T1000 (cell line): ENCODE measurements at regions not wholly inside any gene's neighbourhood (a gene's known extent, or its start where the extent isn't known, plus 50 kb on each side); places are given as distances from the start of the nearest gene placed in this dataset.

Experiments used
- DNase-seq: peaks from one replicate; lab custom pipeline; 2025; ENCODE audit warnings: mixed read lengths; lab: John Stamatoyannopoulos, UW

DNA sequence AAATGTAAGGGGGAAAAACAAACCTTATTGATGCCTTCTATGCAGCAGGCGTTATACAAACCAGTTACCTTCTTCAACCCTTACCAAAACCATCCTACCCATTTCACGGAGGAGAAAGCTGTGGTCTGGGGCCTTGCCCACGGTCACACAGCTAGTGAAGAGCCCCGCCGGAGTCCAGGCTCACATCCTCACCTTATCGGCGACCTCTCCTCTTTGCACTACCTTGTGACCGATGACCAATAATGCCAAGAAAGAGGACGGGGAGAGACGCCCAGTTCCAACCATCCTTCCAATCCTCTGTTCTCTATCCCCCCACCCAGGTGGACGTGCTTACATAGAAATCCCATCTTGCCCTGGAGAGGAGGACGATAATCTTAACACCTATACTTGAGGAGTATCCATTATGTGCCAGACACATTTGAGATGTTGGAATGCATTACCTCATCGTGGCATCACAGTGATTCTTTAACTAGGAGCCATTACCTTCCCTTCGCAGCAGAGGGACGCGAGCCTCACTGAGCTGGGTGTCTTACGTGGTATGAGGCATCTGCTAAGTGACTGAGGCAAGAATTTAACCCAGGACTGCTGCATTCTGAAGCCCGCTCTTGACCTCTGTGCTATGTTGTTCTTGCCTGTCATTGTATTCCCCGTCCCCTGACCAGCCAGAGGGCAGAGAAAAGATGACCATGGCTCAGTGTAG is 253.7 kb upstream of the B3GAT1 start:
- DNase-seq, result no peak

DNA sequence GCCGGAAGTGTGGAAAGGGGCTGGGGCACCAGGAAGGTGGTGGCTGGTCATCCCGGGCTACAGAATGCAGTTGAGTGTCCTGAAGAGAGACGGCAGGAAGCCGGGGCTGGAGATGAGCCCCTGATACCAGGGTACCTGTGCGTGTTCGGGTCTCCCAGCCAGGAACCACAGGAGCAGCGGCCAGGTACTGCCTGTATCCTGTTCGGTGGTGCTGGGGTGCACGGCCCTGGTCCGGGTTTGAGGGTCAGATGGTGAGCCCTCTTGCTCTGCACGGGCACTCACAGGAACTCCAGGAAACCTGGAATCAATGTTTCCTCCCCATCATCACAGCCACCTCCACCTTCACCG is 253.1 kb upstream of the B3GAT1 start:
- no peak for DNase-seq

DNA sequence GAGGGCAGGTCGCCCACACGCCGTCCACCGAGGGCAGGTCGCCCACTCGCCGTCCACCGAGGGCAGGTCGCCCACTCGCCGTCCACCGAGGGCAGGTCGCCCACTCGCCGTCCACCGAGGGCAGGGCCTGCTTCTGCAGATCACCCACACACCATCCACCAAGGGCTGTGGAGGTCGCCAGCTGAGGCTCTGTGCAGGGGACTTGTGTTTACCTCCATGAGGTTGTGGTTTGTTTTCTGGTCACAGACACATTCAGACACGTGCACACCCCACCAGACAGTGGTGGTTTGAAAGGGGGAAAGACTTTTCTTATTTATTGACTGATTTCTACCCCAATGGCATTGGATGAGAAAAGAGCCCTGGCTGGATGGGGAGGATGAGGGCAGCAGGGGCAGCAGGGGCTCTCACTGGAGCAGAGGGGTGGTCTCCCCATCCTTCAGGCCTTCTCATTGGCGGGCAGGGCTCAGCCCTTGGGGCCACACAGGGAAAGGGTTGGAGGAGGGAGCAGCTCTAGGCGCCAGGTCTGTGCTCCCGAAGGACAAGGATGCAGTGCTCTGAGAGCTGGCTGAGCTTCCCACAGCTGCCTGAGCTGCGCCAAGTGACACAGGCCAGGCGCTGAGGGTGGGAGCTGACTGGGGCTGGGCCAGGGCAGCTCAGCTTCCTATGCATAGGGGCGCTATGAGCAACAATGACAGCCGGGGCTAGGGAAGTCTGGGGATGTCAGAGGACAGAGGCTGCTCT is 252.6 kb upstream of the B3GAT1 start:
- no peak for DNase-seq

DNA sequence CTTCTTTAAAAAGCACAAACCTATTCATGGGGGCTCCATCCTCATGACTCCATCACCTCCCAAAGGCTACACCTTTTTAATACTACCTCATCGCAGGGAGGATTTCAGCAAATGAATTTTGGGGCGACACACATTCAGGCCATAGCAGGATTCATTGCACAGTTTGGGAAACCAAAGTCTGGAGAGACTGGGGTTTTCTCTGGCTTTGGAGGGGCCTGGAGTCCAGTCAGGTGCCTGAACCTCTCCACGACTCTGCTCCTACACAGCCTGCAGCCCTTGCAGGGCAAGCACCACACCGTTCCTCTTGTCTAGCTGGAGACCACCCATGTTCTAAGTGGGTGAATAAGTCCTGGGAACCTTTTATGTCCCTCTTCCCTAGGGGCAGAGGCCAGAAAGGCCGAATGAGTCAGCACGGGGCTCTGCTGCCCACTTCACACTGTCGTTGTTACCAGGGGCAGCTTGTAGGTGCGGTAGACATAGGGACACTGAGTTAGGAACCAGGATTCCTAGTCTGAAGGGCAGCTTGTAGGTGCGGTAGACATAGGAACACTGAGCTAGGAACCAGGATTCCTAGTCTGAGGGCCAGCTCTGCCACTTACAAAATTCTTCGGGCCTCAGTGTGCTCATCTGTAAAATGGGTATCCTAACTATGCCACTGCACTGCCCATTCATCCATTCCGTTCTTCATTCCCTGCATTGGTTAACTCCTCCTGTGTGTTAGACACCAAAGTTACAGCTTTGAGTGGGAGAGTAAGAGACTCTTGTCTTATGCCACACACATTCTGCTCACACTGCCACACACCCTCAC is 251.7 kb upstream of the B3GAT1 start:
- DNase-seq, result no peak

DNA sequence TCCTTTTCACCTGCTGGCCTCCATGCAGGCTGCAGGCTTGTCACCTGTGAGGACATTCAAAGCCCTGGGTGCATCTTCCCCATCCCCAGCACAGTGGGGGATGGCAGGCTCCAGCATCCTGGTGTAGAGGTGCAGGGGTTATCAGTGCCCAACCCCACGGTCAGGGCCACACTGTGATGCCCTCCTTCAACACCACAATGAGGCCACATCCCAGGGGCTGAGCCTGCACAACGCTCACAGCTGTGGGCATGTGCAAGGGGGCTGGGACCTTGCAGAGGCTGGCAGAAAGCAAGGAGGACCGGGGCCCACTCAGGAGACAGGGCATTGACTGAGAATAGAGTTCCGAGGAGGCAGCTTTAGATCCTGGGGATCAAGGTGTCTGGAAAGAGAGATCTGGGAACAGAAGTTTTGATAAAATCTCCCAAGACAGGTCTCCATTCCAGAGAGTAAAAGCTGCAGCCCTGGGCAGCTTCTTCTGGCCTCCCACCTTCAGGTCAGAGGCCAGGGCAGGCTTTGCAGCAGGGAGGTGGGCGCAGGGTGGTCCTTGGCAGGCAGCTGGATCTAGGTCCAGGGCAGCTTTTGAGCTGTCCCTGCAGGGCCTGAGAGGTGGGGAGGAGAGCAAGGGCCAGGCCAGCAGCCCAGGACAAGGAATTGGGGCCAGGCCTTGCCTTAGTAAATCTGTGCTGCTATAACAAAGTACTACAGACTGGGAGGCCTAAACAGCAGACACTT is 250.8 kb upstream of the B3GAT1 start:
- no peak for DNase-seq

DNA sequence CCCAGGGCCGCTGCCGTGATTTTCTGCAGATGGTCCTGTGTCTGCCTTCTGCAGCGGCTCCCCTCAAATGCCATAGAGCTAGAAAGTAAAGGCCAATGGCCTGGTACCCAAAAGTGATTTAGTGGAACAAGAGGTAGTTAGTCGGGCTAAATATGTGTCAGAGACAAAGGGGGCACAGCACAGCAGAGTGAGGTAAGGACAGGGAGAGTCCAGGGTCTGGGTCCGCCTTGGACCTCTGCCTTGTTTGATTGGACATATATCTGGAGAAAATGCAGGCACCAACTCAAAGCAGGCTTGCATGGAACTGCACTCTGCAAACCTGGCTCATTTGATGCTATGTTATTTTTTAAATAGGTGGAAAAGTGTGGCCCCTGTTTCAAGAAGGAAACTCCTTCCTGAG is 249.6 kb upstream of the B3GAT1 start:
- no peak for DNase-seq

DNA sequence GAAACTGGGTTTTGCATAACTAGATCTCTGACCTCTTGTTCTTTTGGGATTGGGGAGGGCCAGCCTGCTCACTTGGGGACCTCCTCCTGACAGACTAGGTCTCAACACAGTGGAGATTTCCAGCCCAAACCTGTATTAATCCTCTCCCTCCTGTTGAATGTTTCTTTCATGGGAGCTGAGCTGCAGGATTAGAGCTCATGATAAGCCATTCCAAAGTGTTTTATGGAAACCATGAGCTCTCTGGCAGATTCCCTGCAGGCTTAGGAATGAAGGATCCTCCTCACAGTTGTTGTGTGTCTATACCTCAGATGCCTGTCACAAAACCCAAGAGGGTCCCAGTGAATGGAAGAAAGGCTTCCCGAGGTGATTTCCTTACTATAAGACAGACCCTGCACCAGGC is 248.4 kb upstream of the B3GAT1 start:
- DNase-seq, result no peak

DNA sequence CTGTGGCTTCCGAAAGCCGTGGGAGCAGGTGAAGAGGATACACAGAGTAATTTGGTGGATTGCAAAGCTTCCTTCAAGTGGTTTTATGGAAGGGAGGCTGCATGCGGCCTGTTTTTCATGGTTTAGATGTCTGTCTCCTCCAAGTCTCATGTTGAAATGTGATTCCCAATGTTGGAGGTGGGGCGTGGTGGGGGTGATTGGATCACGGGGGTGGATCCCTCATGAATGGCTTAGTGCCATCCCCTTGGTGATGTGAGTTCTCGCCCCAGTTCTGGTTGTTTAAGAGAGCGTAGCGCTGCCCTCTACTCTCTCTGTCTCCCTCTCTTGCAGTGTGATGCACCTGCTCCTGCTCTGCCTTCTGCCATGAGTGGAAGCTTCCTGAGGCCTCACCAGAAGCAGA is 247.8 kb upstream of the B3GAT1 start:
- no peak for DNase-seq

DNA sequence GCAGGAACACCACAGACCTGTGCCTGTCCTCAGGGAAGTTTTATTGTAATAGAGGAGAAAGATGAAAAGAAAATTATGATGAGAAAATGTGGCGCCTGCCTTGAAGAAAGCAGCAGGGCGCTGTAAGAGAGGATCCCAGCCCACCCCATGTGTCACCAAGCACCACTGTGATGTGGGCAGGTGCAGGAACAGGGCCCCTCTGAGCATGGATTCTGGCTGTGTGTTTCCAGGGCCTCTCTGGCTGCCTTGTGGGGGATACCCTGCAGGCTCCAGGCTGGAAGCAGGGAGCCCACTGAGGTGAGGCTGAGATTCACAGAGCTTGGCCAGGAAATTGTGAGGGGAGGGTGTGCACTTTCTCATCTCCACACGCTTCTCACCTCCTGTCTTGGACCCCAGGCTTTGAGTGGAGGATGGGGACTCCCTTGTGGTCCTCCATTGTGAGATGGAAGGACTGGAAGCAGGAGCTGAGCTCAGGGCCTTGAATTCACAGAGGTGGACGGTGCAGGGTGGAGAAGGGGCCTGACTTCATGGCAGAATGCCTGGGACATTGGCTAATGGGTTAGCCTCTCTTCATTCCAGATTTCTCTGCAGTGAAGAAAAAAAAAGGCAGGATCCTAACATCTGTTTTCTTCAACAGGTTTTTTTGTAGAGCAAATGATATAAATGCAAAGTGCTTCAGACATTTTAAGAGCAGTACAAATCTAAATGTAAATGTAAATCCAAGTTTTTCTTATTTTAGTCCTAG is 246.6 kb upstream of the B3GAT1 start:
- no peak for DNase-seq

DNA sequence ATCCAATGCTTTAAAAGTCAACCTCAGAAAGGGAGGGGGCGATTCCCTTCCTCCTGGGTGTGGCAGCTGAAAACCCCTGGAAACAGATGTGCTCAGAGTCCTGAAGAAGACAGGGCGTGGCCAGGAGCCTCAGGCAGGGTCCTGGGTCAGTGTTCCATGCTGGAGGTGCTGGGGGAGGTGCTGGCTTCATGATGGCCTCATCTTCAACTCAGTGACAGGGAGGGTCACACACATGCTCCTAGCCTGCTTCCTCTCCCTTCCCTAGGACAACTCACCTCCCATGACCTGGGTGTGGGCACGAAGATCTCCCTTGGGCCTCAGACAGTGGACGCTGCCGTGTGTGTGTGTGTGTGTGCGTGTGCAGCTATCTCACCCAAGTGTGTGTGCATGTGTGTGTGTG is 245.6 kb upstream of the B3GAT1 start:
- DNase-seq, result no peak

DNA sequence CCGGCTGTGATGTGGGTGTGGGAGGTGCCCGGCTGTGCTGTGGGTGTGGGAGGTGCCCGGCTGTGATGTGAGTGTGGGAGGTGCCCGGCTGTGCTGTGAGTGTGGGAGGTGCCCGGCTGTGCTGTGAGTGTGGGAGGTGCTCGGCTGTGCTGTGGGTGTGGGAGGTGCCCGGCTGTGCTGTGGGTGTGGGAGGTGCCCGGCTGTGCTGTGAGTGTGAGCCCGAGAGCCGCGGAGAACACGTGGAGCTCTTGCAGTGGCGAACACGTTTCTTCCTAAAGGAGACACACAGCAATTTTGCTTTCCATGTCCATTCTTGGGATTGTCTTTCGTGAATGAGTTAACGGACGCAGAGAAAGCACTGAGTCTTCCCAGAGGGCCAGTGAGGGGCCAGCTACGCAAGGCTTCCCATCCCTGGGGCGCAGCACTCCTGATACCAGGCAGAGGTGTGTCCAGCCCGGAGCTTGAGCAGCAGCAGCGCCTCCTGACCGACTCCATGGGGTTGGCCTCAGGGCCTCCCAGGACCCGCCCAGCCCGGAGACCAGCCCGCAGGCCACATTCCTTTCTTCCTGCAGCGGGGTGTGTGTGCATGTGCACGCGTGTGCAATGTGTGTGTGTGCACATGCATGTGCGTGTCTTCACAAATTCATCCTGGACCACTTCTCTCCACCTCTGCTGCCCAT is 245.0 kb upstream of the B3GAT1 start:
- DNase-seq, result no peak

DNA sequence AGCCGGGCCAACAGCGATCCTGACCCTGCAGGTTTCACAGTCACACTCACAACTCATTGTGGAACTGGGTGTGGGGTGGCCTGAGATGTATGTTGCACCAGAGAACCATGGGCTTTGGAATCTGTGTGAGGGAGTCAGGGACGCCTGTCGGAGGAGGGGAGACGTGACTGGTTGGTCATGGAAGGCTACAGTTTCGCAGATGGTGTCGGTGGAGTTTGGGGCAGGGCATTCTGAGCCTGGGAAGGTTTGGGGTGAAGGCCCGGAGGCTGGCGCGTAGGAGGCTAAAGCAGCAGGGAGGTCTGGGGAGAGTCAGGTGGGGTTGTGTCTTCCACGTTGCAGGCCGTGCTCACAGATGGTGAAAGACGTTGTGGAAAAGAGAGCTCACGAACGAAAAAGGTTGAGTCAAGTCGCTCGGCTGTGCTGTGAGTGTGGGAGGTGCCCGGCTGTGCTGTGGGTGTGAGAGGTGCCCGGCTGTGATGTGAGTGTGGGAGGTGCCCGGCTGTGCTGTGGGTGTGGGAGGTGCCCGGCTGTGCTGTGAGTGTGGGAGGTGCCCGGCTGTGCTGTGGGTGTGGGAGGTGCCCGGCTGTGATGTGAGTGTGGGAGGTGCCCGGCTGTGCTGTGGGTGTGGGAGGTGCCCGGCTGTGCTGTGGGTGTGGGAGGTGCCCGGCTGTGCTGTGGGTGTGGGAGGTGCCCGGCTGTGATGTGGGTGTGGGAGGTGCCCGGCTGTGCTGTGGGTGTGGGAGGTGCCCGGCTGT is 244.2 kb upstream of the B3GAT1 start:
- DNase-seq, result peak; percentile 1

DNA sequence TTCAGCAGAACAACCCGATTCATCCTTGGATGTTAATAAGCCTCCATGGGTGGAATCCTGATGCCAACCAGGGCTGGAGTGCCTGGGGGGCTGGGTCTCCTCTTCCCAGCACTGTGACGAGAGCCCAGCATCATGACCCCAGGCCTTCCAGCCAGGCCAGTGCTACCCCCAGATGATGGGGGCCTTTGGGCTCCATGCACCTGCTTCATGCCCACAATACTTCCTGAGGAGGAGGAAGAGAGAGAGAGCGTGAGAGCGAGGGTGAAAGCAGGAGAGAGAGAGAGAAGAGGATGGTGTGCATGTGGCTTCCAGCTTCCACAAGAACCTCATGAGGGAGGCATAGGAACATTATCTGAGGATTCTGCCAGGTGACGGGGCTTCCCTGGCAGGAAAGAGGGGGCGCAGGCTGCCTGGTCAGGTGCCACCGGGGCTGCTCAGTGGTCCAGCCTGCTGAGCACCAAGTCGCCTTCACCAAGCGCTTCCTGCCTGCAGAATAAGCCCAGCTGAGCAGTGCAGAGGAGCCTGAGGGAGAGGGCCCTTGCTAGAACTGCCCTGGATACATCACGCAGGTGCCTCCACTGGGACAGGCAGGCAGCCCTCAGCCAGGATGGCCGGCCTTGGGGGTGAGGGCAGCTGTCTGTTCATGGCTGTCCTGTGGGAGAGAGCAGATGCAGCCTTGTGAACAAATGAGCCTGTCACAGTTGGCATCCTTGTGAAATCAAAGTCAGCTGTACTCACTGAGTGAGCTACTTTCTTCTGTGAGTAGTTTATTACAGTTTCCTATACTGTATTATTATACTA is 243.3 kb upstream of the B3GAT1 start:
- DNase-seq, result no peak

DNA sequence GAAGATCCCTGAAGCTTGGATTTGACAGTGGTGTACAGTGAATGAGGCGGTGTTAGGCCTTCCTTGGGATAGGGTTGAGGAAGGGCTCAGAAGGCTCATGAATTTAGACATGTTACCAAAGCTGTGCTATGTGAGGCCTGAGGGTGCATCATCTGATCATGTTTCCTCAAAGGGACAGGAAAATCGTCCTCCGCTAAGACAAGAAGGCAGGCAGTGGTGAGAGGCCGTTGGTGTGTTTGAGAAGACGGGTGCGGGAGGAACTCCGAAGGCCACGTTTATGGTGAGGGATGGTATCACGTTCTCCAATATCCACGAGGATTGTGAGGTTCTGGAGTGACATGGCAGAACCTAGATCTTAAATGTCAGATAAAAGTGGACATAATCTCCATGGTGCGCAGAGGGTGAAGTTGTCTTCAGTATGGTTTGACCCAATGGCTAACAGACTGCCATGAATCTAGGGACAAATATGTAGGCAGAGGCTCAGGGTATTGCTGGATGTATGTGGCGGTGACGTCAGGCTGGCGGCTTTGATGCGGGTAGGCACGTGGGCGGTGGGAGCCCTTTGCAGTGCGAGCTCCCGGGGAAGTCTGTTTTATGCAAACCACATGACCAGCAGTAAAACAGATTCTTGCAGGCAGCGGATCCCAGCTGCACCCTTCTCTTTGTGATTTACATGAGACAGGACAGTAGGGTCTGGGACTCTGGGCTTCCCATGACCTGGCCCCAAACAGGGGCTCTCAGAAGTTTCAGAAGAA is 242.3 kb upstream of the B3GAT1 start:
- DNase-seq, result no peak

DNA sequence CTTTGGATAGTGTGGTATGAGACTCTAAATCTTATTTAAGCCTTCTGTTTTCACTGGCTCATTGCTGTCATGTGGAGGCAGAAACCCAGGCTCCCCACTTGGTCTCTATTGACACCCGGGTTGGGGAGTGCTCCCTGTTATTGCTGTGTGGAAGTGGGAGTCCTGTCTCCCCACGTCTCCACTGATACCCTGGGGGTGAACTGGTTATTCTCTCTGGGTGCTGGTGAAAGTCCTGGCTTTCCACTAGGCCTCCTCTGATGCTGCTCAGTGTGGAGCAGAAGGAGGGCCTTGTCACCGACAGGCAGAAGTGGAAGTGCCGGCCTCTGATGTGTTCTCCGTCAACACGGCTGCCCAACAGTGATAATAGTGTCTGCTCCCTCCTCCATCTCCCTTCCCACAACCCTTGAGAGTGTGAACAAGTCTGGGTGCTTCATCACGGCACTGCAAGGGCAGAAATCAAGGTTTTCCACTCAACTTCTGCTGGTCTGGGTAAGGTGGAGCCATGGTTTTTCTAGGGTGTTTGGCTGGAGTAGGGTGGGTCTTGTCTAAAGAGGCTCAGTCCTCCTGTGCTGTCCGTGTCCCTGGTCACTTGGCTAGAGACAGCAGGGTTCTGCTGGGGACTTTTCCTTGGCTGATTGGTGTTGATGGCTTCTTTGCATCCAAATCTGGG is 240.7 kb upstream of the B3GAT1 start:
- DNase-seq, result no peak

DNA sequence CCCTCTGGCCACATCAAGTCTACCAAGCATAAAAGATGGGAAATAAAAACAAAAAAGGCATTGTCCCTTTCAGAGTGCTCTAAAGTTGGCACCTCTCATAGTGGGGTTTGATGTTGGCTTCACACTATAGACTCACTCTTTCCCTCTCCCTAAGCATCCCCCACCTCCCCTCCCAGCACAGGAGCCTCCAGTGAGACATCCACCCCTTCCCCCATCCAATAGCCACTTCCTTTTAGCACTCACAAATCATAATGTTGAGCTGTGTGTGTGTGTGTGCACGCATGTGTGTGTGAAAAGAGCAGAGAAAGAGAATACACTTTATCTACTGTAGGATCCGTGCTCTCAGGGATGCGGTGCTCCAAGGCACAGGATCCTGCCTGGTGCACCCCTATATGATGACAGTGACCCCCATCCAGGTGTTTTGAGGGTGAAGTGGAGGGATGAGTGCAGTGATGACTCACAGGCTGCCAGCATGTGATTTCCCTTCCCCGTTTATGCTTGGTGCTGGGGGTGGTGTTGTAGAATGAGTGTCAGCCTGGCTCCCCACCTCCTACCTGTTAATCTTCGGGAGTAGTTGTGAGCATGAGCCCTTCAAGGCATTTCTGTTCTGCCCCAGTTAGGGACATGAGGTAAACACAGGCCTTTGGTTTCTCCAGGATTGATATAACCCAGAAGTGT is 235.2 kb upstream of the B3GAT1 start:
- no peak for DNase-seq

DNA sequence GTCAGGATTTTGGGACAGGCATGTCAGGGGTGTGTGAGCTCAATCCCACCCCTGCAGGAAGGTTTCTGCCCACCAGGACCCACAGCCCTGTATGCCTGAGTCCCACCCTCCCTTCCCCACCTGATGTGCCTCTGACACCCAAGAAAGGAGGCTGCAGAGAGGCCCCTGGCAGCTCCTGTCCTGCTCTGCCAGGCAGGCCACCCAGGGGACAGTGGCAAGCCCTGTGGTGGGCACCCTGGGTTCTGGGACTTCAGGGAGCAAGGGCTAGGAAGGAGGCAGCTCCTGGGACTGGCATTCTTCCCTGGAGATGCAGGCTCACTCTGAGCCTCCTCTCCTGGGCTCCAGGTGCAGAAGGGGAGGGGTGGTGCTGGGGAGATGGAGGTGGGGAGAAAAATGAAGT is 234.5 kb upstream of the B3GAT1 start:
- DNase-seq, result no peak

DNA sequence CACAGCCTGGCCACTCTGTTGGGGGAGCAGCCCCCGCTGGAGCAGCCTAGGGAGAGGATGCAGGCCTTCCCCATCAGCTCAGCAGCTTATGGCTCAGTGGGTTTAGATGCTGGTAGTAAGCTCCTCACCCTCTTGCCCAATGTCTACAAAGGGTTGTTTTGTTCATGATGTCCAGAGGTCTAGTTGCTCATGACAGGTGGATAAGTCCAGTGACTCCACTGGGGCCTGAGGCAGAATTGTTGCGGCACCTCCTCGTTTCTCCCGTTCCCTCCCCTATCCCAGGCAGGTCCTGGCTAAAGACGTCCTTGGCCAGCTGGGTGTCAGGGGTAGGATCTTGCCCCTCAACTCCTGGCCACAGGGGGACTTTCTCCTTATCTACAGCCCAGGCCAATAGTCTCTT is 233.5 kb upstream of the B3GAT1 start:
- no peak for DNase-seq
